ES-I3 (cell line): ENCODE measurements at regions not wholly inside any gene's neighbourhood (a gene's known extent, or its start where the extent isn't known, plus 50 kb on each side); places are given as distances from the start of the nearest gene placed in this dataset.
"Not testable (repeated sequence)": the region's sequence is repeated elsewhere in the genome, so short reads cannot be mapped to it uniquely, and the experiment has no call there.

Experiments
- H3K36me3 ChIP-seq: 2 replicates; pipeline ENCODE4 v1.6.1; 2013; ENCODE audit warnings: mild to moderate bottlenecking, low read length, control low read depth, moderate library complexity; ENCODE audit not compliant: insufficient read depth
- H3K4me1 ChIP-seq: 2 replicates; pipeline ENCODE4 v1.6.1; 2013; ENCODE audit warnings: mild to moderate bottlenecking, control low read depth, low read length; ENCODE audit not compliant: insufficient read depth
- H3K9ac ChIP-seq: 2 replicates; pipeline ENCODE4 v1.6.1; 2013; ENCODE audit warnings: low read depth, mild to moderate bottlenecking, low read length, moderate library complexity
- H3K9me3 ChIP-seq: 2 replicates; pipeline ENCODE4 v1.6.1; 2013; ENCODE audit warnings: mild to moderate bottlenecking, low read length, moderate library complexity; ENCODE audit not compliant: control insufficient read depth, insufficient read depth

GRCh38 chr3:82133070-82133606, 371.7 kb upstream of the GBE1 start:
- no peaks in the 10 kb centered on the region for H3K9me3 ChIP-seq
- H3K9ac ChIP-seq = no peak overlapping the region
- no peaks in the 10 kb centered on the region for H3K4me1 ChIP-seq
- no peaks in the 10 kb centered on the region for H3K36me3 ChIP-seq

GRCh38 chr3:82132210-82133069, 371.0 kb upstream of the GBE1 start:
- Histone ChIP-seq H3K9me3 (no peaks in the 10 kb centered on the region), H3K36me3 (no peaks in the 10 kb centered on the region), H3K9ac (no peak overlapping the region), H3K4me1 (no peaks in the 10 kb centered on the region)

- Histone ChIP-seq H3K4me1 (no peaks in the 10 kb centered on the region), H3K9me3 (no peaks in the 10 kb centered on the region), H3K36me3 (no peaks in the 10 kb centered on the region), H3K9ac (no peak overlapping the region)
Measured at GRCh38 chr3:82130046-82130445, 368.6 kb upstream of the GBE1 start.

GRCh38 chr3:82129221-82129801, 367.9 kb upstream of the GBE1 start:
- Histone ChIP-seq H3K9me3 (no peaks in the 10 kb centered on the region), H3K4me1 (no peaks in the 10 kb centered on the region), H3K36me3 (no peaks in the 10 kb centered on the region), H3K9ac (no peak overlapping the region)

GRCh38 chr3:82128271-82128670, 366.8 kb upstream of the GBE1 start:
- no peaks in the 10 kb centered on the region for H3K36me3 ChIP-seq
- no peak overlapping the region for H3K9ac ChIP-seq
- H3K4me1 ChIP-seq = no peaks in the 10 kb centered on the region
- no peaks in the 10 kb centered on the region for H3K9me3 ChIP-seq

GRCh38 chr3:82122554-82123345, 361.3 kb upstream of the GBE1 start:
- Histone ChIP-seq H3K4me1 (no peaks in the 10 kb centered on the region), H3K9ac (no peak overlapping the region), H3K9me3 (no peaks in the 10 kb centered on the region), H3K36me3 (no peaks in the 10 kb centered on the region)

- H3K36me3 ChIP-seq = no peaks in the 10 kb centered on the region
- no peaks in the 10 kb centered on the region for H3K4me1 ChIP-seq
- no peaks in the 10 kb centered on the region for H3K9me3 ChIP-seq
- no peak overlapping the region for H3K9ac ChIP-seq
Measured at GRCh38 chr3:82114589-82114988, 353.1 kb upstream of the GBE1 start.

- H3K36me3 ChIP-seq, H3K4me1 ChIP-seq, H3K9ac ChIP-seq, H3K9me3 ChIP-seq: not testable (repeated sequence)
Measured at GRCh38 chr3:82110721-82111120, 349.3 kb upstream of the GBE1 start.

- no peaks in the 10 kb centered on the region for H3K9me3 ChIP-seq
- H3K36me3 ChIP-seq = no peaks in the 10 kb centered on the region
- no peak overlapping the region for H3K9ac ChIP-seq
- H3K4me1 ChIP-seq = no peaks in the 10 kb centered on the region
Measured at GRCh38 chr3:82103241-82103640, 341.8 kb upstream of the GBE1 start.

- Histone ChIP-seq H3K36me3 (no peaks in the 10 kb centered on the region), H3K9me3 (no peaks in the 10 kb centered on the region), H3K9ac (no peak overlapping the region), H3K4me1 (no peaks in the 10 kb centered on the region)
Measured at GRCh38 chr3:82100378-82100777, 338.9 kb upstream of the GBE1 start.

GRCh38 chr3:82093641-82094040, 332.2 kb upstream of the GBE1 start:
- Histone ChIP-seq H3K9me3 (no peaks in the 10 kb centered on the region), H3K9ac (no peak overlapping the region), H3K36me3 (no peaks in the 10 kb centered on the region), H3K4me1 (peaks cover 6% of the 10 kb centered on the region; the same call in 1 of the 2 replicates)

- no peaks in the 10 kb centered on the region for H3K9me3 ChIP-seq
- no peaks in the 10 kb centered on the region for H3K36me3 ChIP-seq
- no peak overlapping the region for H3K9ac ChIP-seq
- peaks cover 17% of the 10 kb centered on the region for H3K4me1 ChIP-seq
Measured at GRCh38 chr3:82088749-82089148, 327.3 kb upstream of the GBE1 start.

GRCh38 chr3:82087958-82088357, 326.5 kb upstream of the GBE1 start:
- H3K4me1 ChIP-seq = peaks cover 17% of the 10 kb centered on the region
- no peak overlapping the region for H3K9ac ChIP-seq
- no peaks in the 10 kb centered on the region for H3K36me3 ChIP-seq
- H3K9me3 ChIP-seq = no peaks in the 10 kb centered on the region

GRCh38 chr3:82085851-82086475, 324.5 kb upstream of the GBE1 start:
- Histone ChIP-seq H3K9ac (no peak overlapping the region), H3K4me1 (peaks cover 17% of the 10 kb centered on the region), H3K9me3 (no peaks in the 10 kb centered on the region), H3K36me3 (no peaks in the 10 kb centered on the region)
